ENCODE measurements at regions not wholly inside any gene's neighbourhood (a gene's known extent, or its start where the extent isn't known, plus 50 kb on each side); places are given as distances from the start of the nearest gene placed in this dataset.

DNA sequence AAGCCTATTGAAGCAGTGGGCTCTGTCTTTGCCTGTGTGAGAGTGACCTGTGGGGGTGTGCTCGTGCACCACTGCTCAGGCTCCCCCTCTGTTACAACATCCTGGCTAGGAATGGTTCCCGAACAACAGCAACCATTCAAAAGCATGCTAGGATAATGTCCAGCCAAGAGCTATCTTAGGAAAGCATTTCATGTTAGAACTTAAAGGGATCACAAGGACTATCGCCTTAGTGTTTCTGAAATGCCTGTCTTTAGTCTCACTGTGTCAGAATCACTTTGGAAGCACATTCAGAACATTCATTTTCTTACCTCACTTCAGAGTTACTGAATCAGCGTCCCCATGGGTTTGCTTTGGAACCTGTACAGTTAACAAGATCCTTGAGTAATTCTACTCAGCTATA, 134.9 kb upstream of the DSEL start:
- no peak for DNase-seq (ENCODE audit: low read depth)
- TF ChIP-seq CTCF (conservative IDR thresholded peaks at IDR 0.05; ENCODE audit: low read depth, low read length) = no peak
- H3K4me3 ChIP-seq (ENCODE audit: low read length) = no peak overlapping the region

DNA sequence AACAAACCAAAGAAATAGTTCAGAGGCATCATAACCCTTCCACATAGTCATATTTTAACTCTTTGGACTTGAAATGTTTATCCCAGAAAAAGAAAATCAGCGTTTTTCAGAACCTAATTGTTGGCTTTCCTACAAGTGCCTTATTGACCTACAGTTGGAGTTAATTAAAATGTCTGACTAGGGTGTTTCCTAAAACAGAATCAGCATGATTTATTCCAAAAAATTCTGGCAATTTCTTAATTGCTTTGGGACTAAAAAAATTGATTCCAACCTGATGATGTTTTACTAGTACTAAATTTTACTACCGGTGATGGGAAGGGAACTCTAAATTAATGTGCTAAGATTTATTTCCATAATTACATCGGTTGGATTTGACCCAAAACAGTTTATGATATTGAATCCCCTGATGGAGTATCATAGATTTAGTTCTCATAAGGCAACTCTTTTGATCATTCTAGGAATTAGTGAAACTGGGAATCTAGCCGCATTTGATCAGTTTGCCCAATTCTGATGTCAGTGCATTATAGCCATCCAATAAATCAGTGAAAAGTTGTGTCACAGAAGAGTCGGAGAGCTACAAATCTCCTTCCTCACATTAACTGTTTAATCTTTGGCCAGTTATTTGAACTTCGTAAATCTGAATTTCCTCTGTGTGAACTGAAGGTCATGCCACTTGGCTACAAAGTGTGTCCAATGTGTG, 134.3 kb upstream of the DSEL start:
- no peak for DNase-seq (ENCODE audit: low read depth)
- no peak for TF ChIP-seq CTCF (conservative IDR thresholded peaks at IDR 0.05; ENCODE audit: low read depth, low read length)
- no peak overlapping the region for H3K4me3 ChIP-seq (ENCODE audit: low read length)

GRCh38 chr18:67646890-67647289, 130.4 kb upstream of the DSEL start:
- H3K4me3 ChIP-seq (ENCODE audit: low read length) = no peak overlapping the region
- no peak for TF ChIP-seq CTCF (conservative IDR thresholded peaks at IDR 0.05; ENCODE audit: low read depth, low read length)
- DNase-seq (ENCODE audit: low read depth) = no peak

- no peak for DNase-seq (ENCODE audit: low read depth)
- no peak overlapping the region for H3K4me3 ChIP-seq (ENCODE audit: low read length)
- no peak for TF ChIP-seq CTCF (conservative IDR thresholded peaks at IDR 0.05; ENCODE audit: low read depth, low read length)
Measured at GRCh38 chr18:67644226-67644625, 127.7 kb upstream of the DSEL start.

- no peak overlapping the region for H3K4me3 ChIP-seq (ENCODE audit: low read length)
- no peak for DNase-seq (ENCODE audit: low read depth)
- TF ChIP-seq CTCF (conservative IDR thresholded peaks at IDR 0.05; ENCODE audit: low read depth, low read length) = no peak
Measured at GRCh38 chr18:67639872-67640271, 123.4 kb upstream of the DSEL start.

DNA sequence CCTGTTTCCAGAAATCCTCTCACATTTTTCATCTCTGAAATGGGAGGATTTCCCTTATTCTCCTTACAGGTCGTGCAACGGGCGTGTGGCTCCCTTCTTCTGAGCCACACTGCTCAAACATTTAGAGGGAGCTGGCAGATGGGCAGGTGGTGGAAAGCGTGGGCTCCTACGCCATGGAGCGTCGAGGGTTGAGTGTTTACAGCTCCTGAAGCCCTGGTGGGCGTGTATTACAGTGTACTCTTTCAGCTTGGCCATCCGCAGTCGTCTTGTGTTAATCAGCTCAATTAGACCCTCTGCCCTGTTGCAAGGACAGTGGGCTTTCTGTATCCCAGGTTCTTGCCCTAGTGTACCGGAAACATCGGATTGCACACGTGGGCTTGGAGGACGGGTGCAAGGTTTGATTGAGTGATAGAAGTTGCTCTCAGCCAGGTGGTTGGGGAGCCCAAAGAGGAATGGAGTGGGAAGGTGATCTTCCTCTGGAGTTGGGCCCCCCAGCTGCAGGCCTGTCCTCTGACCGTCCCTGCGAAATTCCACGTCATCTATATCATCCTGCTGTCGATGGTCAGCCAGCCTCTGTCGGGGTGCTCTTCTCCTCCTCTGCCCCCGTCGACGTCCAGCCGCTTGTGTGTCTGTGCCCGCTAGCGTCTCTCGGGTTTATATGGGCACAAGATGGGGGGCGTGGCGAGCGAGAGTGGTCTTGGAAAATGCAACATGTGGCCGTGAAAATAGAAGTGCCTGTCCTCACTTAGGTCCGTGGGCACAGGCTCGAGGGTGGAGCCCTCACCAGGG, 120.3 kb upstream of the DSEL start:
- no peak overlapping the region for H3K4me3 ChIP-seq (ENCODE audit: low read length)
- no peak for DNase-seq (ENCODE audit: low read depth)
- TF ChIP-seq CTCF (conservative IDR thresholded peaks at IDR 0.05; ENCODE audit: low read depth, low read length) = no peak

Measured in retinal pigment epithelial cell (primary cell).